Stimulated activated CD4-positive, alpha-beta T cell treated with anti-CD3 and anti-CD28 coated beads, Interleukin-15, amount 100 ng/mL, for 1 hour (primary cell): ENCODE measurements at regions not wholly inside any gene's neighbourhood (a gene's known extent, or its start where the extent isn't known, plus 50 kb on each side); places are given as distances from the start of the nearest gene placed in this dataset.

ENCODE experiments used
- DNase-seq, 2 donors: peaks; one replicate each; pipeline ENCODE4 v3.0.0-alpha.2; 2020; ENCODE audit warnings: low read depth in 1 of 2, low spot score in 1 of 2

GRCh38 chr14:98133806-98134205, 1138.2 kb downstream of the BCL11B start:
- DNase-seq: no peak

GRCh38 chr14:98136012-98136789, 1135.8 kb downstream of the BCL11B start:
- DNase-seq: no peak

- no peak for DNase-seq
Measured at GRCh38 chr14:98137131-98138025, 1134.6 kb downstream of the BCL11B start.

DNA sequence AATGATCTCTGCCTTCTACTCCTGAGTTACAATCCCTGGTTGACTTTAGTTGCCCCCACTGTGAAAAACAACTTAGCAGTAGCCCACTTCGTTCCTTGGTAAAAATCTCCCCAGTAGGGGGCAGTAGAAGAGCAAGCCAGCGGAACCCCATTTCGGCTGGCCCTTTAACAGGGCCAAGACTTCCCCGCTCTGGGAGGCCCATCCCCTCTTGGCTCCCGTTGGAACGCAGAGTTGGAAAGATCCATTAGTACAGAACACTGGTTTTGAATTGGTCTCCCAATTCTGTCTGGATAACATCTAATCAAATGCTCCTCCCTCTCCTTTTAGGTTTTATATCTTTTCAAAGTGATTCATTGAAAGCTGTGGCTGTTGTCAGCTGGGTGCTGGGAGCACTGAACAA, 1133.3 kb downstream of the BCL11B start:
- DNase-seq: peak; percentile 24 to 45

- DNase-seq: no peak
Measured at GRCh38 chr14:98140862-98141530, 1131.0 kb downstream of the BCL11B start.

GRCh38 chr14:98143566-98143965, 1128.4 kb downstream of the BCL11B start:
- DNase-seq: no peak

DNA sequence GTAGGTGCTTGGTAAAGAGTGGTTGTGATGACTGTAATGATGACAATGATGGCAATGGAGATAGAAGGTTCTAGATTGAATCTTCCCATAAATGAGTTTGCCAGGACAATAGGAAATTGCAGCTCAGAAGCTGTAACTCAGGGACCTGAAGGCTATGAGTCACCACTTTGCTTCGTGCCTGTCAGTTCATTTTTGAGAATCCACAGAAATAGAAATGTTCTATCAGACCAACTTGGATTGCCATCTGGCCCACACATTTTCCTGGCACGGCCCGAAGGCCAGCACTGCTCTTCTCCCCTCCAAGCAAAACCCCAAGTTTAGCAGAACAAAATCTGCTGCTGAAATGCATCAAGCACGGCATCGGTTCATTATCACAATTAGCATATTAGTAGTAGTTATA, 1127.0 kb downstream of the BCL11B start:
- DNase-seq: no peak

DNA sequence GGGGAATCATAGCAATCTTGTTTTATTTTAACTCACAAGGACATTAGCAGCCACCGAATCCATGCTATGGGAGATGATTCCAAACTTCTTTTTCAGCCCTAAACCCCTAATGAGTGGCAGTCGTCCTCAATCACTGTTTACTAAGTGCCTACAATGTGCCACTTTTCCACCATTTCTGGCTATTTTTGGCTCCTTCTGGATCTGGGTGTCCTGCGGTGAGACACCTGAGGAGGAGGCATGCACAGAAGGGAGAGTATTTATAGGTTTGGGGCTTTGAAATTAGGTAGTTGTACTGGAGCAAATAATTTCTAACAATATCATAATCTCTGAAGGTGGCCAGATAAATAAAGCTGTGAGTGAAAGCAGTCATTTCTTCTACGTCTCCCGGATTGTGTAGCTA, 1125.6 kb downstream of the BCL11B start:
- no peak for DNase-seq

DNA sequence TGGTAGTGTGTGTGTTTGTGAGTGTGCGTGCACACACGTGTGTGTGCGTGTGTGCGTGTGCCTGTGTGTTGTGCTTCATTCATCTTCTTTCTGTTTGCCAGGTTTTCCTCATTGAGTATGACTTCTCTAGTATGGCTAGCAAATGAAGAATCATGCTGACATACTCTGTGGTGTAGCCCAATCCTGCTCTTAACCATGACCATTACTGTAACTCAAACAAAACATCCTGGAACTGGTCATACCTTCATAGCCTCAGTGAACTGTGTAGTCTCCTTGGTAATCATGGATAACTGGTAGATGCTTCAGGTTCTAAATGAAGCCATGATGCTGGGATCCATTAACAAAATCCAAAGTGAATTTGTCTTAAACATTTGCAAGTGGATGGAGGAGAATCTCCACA, 1117.7 kb downstream of the BCL11B start:
- no peak for DNase-seq

DNA sequence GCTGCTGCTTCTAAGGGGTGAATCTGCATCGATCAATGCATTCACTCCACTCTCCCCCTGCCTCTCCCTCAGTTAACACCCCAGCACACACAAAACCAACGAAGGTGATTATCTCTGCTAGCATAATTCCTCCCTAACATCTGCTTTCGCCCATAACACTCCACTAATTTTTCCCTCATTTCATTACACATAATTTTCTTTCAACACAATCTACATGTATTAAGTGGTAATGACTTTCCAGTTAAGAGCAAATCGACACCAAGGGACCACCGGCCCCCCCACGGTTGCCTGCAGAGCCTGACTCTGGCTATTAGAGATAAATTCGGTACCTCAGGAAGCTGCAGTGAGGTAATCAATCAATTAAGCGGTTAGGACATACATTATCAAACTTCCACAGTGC, 1115.6 kb downstream of the BCL11B start:
- no peak for DNase-seq

DNA sequence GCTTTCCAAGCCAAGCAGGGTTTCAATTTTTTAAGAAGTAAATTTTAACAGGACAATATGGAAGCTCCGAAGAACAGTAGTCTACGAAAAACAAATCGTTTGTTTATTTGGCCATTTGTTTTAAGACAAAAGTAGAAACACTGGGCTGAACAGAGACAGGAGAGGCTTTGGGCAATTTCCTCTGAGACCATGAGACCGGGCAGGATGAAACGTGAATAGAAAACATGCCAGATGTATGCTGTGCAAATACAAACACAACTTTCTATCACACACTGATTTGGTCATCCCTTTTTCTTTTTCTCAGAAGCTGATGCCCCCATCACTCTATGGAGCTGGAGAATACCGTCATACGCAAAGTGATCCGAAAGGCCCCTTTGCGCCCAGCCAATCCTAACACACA, 1111.1 kb downstream of the BCL11B start:
- no peak for DNase-seq

GRCh38 chr14:98161356-98161755, 1110.6 kb downstream of the BCL11B start:
- no peak for DNase-seq

- DNase-seq: no peak
Measured at GRCh38 chr14:98162856-98163805, 1108.9 kb downstream of the BCL11B start.

GRCh38 chr14:98163873-98164272, 1108.1 kb downstream of the BCL11B start:
- no peak for DNase-seq

DNA sequence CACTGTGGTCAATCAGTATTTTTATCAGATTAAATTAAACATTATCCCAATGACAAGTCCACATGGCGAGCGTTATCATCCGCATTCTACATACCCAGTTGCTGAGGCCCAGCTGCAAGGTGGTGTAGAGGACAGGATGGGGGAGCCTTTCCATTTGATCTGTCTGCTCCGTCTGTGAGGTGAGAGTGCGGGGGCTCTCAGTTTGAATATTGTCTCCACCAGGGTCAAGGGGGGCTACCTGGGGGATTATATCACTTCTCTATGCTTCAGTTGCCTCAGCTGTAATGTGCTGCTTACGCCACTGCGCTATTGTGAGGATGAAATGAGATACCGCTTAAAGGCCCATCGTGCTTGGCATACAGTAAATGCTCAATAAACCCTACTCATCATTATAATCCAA, 1106.0 kb downstream of the BCL11B start:
- DNase-seq: no peak

DNA sequence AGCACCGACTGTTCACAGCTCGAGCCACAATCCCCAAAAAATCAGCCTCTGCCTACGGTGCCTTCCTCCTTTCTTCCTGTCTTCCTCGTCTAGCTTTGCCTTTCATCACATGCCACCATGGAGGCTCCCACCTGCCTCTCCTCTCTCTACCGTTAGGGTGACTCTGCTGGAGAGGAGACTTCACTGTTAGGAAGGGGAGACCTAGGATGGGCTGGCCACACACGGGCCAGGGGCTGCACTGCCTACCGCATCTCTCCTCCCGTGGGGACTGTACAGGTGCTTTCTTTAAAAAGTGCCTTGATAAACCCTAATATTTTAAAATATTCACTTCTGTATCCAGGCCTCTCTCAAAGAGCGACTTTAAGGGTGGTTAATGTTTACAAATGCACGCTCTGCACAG, 1104.7 kb downstream of the BCL11B start:
- DNase-seq: no peak

GRCh38 chr14:98167705-98168104, 1104.3 kb downstream of the BCL11B start:
- DNase-seq: no peak

DNA sequence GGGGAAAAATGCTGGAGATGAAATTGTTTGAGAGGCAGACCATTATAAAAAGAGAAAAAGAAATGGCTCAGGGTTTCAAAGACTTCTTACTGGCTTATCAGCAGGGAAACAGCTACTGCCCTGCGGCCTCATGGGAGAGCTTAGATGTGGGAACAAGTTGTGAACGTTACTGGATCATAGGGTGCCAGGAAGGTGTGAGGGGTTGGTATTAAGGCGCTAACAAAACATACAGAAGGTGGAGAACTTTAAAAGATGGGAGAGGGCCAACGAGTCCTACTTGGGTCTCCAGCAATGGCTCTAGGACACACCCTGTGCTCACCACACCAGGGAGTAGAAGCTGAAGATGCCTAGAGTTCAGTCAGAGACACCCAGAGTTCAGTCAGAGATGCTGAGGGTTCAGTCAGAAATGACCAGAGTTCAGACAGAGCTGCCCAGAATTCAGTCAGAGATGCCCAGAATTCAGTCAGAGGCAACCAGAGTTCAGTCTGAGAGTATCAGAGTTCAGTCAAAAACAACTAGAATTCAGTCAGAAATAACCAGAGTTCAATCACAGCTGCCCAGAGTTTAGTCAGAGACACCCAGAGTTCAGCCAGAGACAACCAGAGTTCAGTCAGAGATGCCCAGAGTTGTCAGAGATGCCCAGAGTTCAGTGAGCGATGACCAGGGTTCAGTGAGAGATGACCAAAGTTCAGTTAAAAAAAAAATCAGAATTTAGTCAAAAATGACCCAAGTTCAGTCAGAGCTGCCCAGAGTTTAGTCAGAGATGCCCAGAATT, 1103.6 kb downstream of the BCL11B start:
- no peak for DNase-seq

DNA sequence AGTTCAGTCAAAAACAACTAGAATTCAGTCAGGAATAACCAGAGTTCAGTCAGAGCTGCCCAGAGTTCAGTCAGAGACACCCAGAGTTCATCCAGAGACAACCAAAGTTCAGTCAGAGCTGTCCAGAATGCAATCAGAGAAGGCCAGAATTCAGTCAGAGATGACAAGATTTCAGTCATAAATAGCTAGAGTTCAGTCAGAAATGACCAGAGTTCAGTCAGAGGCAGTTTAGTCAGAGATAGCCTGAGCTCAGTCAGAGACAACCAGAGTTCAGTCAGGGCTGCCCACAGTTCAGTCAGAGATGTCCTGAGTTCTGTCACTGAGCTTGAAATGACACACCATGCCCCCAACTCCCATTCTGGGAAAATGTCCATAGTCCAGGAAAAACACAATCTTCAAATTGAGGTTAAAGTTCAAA, 1102.8 kb downstream of the BCL11B start:
- no peak for DNase-seq

DNA sequence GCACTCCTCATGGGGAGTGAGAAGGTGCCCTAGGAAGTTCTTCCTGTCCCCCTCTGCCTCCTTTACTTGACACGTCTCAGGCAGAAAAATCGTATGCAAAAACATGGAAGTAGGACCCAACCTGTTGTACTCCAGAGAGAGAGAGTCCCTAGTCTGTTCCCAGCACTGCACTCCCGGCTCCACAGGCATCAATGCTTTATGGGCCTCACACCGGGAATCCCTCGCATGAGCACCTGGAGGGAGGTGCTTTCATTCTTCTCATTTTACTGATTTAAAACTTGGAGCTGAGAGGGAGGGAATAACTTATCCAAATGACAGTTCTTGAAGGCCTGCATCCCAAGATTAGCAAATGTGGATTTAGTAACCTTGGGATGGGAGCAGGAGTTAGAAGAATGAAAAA, 1101.4 kb downstream of the BCL11B start:
- DNase-seq: no peak
